ENCODE measurements at regions not wholly inside any gene's neighbourhood (a gene's known extent, or its start where the extent isn't known, plus 50 kb on each side); places are given as distances from the start of the nearest gene placed in this dataset.

- no peak for DNase-seq
Measured at GRCh38 chr2:177042311-177042710, 170.3 kb upstream of the HNRNPA3 start.

GRCh38 chr2:177044671-177045070, 167.9 kb upstream of the HNRNPA3 start:
- DNase-seq, result no peak

- DNase-seq, result no peak
Measured at GRCh38 chr2:177048981-177049380, 163.6 kb upstream of the HNRNPA3 start.

GRCh38 chr2:177051278-177051677, 161.3 kb upstream of the HNRNPA3 start:
- no peak for DNase-seq

- DNase-seq, result no peak
Measured at GRCh38 chr2:177052471-177052870, 160.1 kb upstream of the HNRNPA3 start.

GRCh38 chr2:177053038-177053437, 159.6 kb upstream of the HNRNPA3 start:
- no peak for DNase-seq

GRCh38 chr2:177053716-177054115, 158.9 kb upstream of the HNRNPA3 start:
- no peak for DNase-seq

GRCh38 chr2:177056481-177056929, 156.1 kb upstream of the HNRNPA3 start:
- DNase-seq, result no peak

- DNase-seq, result no peak
Measured at GRCh38 chr2:177058747-177059146, 153.8 kb upstream of the HNRNPA3 start.

GRCh38 chr2:177059293-177059692, 153.3 kb upstream of the HNRNPA3 start:
- no peak for DNase-seq

- DNase-seq, result no peak
Measured at GRCh38 chr2:177063331-177063730, 149.3 kb upstream of the HNRNPA3 start.

- no peak for DNase-seq
Measured at GRCh38 chr2:177064422-177064821, 148.2 kb upstream of the HNRNPA3 start.

- no peak for DNase-seq
Measured at GRCh38 chr2:177068967-177069366, 143.6 kb upstream of the HNRNPA3 start.

GRCh38 chr2:177072090-177072489, 140.5 kb upstream of the HNRNPA3 start:
- no peak for DNase-seq

- no peak for DNase-seq
Measured at GRCh38 chr2:177073611-177074010, 139.0 kb upstream of the HNRNPA3 start.

- no peak for DNase-seq
Measured at GRCh38 chr2:177074099-177074710, 138.4 kb upstream of the HNRNPA3 start.

- no peak for DNase-seq
Measured at GRCh38 chr2:177075254-177075653, 137.3 kb upstream of the HNRNPA3 start.

GRCh38 chr2:177076636-177077179, 135.9 kb upstream of the HNRNPA3 start:
- DNase-seq, result no peak

GRCh38 chr2:177077778-177078177, 134.8 kb upstream of the HNRNPA3 start:
- no peak for DNase-seq

- no peak for DNase-seq
Measured at GRCh38 chr2:177078416-177078815, 134.2 kb upstream of the HNRNPA3 start.

GRCh38 chr2:177078855-177079254, 133.7 kb upstream of the HNRNPA3 start:
- DNase-seq, result no peak

GRCh38 chr2:177080746-177081284, 131.8 kb upstream of the HNRNPA3 start:
- no peak for DNase-seq

GRCh38 chr2:177084607-177085006, 128.0 kb upstream of the HNRNPA3 start:
- no peak for DNase-seq

GRCh38 chr2:177088529-177088928, 124.1 kb upstream of the HNRNPA3 start:
- no peak for DNase-seq

- DNase-seq, result no peak
Measured at GRCh38 chr2:177090967-177091366, 121.6 kb upstream of the HNRNPA3 start.
